Fibroblast of villous mesenchyme (primary cell): ENCODE measurements at regions not wholly inside any gene's neighbourhood (a gene's known extent, or its start where the extent isn't known, plus 50 kb on each side); places are given as distances from the start of the nearest gene placed in this dataset.
A peak's percentile ranks its signal among the peaks of the same experiment; 100 is the strongest.

Source experiments
- DNase-seq: peaks from one replicate; pipeline ENCODE4 v3.0.0-alpha.2; 2010; ENCODE audit warnings: low read depth
- H3K4me3 ChIP-seq: 2 replicates; pipeline ENCODE4 v1.5.1; 2011; ENCODE audit warnings: low read depth, mild to moderate bottlenecking, low read length
- CTCF ChIP-seq: IDR thresholded peaks from 2 replicates; pipeline ENCODE4 v1.5.1; 2012; ENCODE audit warnings: low read depth, mild to moderate bottlenecking, low read length; ENCODE audit not compliant: insufficient read depth

DNA sequence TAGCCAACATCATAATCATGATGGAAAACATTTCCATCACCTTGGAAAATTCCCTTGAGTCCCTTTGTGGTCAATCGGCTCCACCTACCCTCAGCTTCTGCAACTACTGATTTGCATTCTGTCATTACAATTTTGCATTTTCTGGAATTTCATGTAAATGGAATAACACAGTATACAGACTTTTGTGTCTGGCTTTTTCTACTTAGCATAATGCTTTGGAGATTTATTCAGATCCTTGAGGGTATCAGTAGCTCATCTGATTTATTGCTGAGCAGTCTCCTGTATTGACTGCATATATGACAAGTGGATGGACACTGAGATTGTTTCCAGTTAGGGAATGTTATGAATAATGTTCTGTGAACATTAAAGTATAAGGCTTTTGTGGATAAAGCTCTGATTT, 358.3 kb downstream of the USP25 start:
- DNase-seq: no peak
- no peak for TF ChIP-seq CTCF
- H3K4me3 ChIP-seq: no peak overlapping the region

DNA sequence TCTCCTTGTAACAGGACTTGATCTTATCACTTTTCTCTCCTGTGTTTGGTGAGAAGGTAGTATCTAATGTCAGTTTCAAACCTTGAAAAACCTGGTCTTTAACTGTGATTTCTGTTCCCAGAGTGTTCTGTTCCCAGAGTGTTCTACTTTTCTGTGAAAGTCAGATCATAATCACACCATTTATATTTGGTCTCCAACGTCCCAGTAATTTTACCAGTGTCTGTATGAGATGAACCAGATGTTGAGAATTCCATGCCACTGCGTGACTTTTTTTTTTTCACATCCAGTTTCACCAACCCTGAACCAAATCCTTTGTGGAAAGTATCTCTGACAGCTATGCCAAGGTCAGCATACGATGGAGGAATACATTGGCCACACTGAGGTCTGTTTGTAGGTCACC, 365.2 kb downstream of the USP25 start:
- H3K4me3 ChIP-seq: no peak overlapping the region
- TF ChIP-seq CTCF: no peak
- no peak for DNase-seq

- no peak for TF ChIP-seq CTCF
- DNase-seq: no peak
- no peak overlapping the region for H3K4me3 ChIP-seq
Observed at GRCh38 chr21:16096988-16097387, 367.2 kb downstream of the USP25 start.

DNA sequence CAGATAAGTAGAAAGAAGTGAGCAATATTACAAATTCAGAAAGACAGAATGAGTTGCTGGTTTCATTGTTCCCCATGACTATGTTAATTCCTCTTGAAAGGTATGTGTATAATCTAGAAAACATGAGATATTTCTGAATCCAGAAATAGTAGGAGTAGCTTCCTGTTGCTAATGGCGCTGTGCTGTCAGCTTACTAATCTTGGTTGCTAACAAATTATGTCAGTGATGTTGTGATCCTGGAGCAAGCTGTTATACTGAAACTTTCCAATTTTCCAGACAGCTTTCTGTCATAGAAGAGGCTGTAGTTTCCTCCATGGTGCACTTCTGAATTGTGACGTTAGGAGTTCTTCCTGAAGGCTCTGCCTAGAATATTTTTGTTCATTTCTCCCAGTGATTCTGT, 372.3 kb downstream of the USP25 start:
- no peak for TF ChIP-seq CTCF
- no peak for DNase-seq
- H3K4me3 ChIP-seq: no peak overlapping the region

GRCh38 chr21:16108561-16109075, 378.8 kb downstream of the USP25 start:
- no peak for TF ChIP-seq CTCF
- no peak for DNase-seq
- H3K4me3 ChIP-seq: no peak overlapping the region

- peak; percentile 47 for DNase-seq
- no peak for TF ChIP-seq CTCF
- no peak overlapping the region for H3K4me3 ChIP-seq
Observed at GRCh38 chr21:16113052-16113715, 383.4 kb downstream of the USP25 start.

GRCh38 chr21:16115461-16115860, 385.7 kb downstream of the USP25 start:
- TF ChIP-seq CTCF: no peak
- H3K4me3 ChIP-seq: no peak overlapping the region
- no peak for DNase-seq
